Fibroblast of skin of scalp (primary cell): ENCODE measurements at regions not wholly inside any gene's neighbourhood (a gene's known extent, or its start where the extent isn't known, plus 50 kb on each side); places are given as distances from the start of the nearest gene placed in this dataset.

Experiments used
- DNase-seq: peaks from one replicate; pipeline ENCODE4 v3.0.0-alpha.2; 2013

DNA sequence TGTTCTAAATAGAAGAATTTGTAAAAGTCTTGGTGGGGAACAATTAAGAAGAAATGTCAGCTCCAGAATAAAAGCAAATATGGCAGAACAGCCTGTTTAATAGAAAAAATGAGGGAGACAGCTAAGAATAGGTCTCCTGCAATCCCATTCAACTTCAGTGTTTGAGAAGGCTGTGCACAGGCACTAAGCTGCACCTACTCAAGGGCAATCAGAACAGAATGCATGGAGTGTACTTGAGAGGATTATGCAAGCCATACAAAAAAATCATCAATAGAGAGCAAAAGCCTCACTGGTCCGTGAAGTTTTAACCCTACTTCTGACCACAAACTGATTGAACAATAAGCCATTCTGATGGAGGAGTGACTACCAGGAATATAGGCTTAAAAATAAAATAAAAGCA, 690.7 kb upstream of the PCDH15 start:
- no peak for DNase-seq

DNA sequence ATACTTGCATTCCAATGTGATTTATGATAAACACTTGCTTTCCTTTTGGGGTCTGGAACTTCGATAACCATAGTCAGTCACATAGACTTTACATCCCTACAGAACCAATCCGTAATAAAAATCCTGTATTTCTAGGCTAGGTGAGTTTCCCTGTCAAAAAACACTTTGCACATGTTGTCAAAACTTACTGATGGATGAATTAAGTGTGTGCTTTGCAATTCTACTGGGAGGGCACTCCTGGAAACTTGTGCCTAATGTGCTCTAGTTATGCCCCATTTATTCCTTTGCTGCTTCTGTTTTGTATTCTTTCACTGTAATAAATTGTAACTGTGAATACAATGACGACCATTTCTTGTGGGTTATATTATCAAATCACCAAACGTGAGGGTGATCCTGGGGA, 684.8 kb upstream of the PCDH15 start:
- DNase-seq, result no peak

DNA sequence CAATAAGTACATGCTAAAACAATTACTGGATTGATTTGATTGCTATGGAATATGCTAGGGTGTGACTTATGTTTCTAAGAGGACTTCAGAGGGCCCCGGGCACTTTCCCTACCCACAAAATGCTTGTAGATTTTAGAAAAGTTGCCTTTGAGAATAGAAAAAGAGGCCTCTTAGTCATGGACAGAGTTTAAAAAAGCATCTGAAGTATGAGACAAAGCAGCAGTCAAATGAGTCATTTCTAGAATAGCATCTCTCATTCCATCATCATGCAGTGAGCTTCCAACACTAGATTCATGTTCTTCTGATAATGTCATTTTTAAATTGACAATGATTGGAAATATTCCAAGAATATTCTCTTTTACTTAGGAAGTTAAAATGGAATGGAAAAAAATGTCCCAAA, 675.1 kb upstream of the PCDH15 start:
- DNase-seq, result peak; percentile 16

DNA sequence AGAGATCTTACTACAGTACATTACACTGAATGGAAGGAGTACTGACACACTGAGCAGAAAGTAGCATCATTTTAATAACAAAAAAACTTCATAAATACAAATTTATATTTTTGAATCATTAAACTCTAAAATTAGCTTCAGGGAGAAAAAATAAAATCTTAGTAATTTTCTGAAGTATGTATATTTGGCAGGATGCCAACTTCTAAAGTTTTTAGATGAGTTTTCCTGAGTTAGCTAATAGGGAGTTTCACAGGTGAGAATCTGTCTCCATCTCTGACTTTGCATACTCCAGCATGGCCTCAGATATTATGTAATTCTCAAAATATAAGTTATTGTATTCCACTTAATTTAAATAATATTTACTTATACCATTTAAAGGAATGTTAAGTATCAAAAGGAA, 673.2 kb upstream of the PCDH15 start:
- no peak for DNase-seq

DNA sequence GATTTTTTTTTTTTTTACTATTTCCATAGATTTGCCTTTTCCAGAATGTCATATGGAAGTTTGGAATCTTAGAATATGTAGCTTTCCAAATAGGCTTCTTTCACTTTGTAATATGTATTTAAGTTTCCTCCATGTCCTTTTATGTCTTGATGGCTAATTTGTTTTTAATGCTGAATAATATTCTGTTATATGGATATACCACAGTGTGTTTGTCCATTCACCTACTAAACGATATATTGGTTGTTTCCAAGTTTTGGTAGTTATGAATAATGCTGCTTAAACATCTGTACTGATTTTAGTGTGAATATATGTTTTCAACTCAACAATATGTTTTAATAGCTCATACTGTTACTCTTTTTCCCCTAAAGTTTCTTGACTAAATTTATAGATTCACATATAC, 669.8 kb upstream of the PCDH15 start:
- DNase-seq, result no peak

DNA sequence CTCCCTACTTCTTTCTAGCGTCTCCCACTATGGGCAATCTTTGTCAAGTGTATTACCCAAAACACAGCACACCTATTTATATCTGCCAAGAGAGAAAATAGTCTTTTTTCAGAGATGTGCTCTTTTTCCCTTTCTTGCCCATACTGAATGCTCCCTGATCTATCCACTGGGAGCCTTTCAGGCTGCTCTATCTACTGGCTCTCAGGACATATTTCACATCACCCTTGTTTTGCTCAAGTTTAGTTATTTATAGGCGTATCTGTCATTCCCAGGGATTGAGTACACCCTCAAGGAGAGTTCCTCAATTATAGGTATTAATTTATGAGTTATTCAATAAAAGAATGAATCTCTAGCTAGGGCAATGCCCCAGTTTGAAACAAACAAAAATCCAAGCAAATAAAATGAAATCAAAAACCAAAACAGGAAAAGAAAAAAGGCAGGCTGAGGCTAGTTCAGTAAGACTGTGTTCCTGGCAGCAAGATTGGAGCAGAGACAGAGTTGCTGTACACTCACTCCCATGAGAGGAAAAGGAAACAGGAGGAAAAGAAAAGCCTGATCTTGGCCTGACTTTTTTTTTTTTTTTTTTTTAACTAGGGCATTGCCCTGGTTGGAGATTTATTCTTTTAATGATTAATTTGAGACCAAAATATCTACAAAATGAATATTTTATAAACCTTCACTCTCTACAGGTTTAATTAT, 665.9 kb upstream of the PCDH15 start:
- no peak for DNase-seq

DNA sequence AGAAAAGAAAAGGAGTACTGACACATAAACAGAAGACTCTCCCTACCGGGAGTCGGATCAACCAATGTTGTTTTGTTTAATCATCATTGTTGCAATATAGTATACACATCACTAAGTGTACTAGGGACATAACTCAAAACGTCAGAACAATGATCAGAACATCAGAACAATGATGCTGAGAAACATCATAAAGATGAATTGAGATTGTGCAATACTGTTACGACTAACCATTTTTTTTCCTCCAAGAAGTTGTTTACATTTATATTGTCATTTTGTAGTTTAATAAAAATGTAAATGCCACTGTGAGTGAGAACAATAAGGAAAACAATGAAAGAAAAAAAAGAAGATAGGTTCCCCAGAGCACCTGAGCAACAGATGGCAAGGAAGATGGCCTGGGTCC, 663.1 kb upstream of the PCDH15 start:
- no peak for DNase-seq

DNA sequence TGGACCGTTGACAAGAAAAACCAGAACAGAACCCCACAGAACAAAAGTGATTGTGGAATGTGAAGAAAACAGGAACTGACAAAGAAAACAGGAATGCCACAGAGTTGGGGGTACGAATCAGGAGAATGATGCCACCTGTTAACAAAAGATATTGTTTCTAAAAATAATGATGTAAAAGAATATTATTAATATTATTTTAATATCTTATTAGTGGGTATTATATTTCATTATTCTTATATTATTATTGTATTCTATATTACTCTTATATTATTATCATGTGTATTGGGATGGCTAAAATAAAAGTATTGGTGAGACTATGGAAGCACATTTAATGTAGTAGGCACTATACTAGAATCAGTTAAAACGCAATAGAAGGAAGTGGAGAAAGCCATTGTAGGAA, 659.0 kb upstream of the PCDH15 start:
- DNase-seq, result no peak

DNA sequence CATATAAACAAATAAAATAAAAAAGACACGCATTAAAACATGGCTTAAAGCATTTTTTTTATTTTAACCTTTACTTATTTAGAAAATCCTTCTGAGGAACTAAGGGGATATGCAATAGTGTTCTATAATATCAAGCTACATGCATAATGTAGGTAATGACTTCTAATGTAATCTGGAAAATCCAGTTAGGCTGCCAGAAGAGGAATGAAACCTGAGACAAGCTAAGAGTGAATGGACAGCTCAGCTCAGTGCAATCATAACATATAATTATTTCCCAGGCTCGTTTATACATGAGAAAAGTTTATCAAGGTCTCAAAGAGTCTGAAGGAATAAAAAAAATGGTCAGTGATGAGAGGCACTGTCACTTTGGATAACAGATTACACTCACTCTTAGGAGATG, 649.0 kb upstream of the PCDH15 start:
- no peak for DNase-seq

DNA sequence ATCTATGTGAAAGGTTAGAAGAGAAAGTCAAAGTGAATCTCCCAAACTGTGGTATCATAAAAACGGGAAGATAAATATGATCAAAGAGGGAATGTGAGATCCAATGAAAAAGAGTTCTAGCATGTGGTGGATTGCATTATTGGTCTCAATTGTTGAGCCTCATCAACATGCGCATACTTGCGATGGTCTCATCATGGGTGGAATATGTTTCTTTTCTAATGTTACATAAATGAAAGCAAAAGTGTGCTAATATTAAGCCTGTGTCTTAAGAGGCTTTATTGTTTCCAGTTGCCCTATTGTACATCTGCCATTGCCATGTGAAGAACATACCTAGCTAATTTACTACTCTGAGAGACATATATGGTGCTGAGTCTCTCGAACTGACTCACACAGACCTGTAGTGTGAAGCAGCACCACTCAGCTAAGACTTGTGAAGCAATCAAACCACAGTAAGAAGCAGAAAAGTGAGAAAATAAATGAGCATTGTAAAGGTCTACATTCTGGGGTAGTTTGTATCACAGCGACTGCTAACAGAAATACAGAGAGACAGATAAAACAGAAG, 645.5 kb upstream of the PCDH15 start:
- DNase-seq, result no peak

DNA sequence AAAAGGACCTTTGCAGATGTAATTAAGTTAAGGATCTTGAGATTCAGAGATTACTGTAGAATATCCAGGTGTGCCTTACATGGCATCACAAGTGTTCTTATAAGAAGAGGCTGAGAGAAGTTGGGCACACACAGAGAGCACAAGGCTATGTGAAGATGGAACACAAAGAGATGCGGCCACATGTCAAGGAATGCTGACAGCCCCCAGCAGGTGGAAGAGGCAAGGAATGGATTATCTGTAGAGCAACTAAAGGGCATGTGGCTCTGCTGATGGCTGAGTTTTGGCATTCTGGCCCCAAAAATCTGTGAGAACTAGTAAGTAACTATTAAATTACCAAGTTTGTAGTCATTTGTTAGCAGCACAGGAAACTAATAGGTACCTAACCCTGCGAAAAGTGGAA, 640.7 kb upstream of the PCDH15 start:
- no peak for DNase-seq

DNA sequence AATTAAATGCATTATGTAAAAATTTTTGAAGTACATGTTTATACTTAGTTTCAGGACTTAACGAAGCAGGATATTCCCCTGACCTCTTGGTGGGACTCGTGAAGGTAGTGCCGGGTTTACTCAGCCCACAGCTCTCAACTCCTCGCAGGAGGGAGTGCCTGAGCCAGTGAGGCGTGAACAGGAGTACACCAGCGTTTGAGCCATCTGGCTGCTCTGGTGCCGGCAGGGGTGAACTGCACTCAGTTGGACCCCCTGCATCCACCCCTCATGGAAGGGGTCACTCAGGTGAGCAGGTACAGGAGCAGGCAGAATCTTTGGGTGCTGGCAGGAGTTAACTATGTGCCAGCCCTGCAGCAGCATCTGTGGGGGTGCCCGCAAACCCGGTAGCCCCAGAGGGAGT, 625.1 kb upstream of the PCDH15 start:
- no peak for DNase-seq

DNA sequence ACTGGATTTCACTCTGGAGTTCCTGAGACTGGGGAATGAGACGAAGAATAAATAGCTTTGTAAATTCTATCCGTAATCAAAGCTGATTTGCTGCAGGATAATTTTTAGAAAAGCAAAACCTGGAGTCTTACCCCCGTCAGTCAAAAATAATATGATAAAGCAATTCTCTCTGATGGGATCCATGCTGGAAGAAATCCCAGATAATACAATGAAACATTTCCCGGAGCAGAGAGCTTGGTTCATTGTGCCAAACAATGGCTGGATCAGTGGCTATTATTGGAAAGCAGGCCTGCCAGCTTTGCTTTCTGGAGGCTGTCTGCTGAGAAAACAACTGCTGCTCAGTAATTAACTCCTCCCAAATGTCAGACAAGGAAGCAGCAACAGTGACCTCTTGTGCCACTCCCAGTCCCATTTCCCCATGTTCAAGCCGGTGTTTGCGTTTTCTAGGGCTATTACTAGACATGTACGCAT, 609.4 kb upstream of the PCDH15 start:
- peak; percentile 43 for DNase-seq

DNA sequence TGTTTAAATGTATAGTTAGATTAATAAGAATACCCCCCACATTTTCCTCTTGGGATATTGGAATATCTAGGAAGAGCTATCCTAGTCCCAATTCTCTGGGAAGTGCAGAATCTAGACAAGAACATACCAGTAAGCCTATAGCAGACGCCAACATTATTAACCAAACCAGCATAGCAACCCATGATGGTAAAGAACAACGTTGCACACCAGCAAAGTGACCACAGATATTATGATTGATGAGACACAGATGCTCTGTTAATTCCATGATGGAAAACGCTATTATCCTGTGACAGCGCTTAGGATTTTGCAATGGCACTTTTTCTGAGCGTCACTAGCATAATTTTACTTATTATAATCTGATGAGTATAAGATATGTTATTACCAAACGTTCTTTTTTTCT, 603.1 kb upstream of the PCDH15 start:
- no peak for DNase-seq

DNA sequence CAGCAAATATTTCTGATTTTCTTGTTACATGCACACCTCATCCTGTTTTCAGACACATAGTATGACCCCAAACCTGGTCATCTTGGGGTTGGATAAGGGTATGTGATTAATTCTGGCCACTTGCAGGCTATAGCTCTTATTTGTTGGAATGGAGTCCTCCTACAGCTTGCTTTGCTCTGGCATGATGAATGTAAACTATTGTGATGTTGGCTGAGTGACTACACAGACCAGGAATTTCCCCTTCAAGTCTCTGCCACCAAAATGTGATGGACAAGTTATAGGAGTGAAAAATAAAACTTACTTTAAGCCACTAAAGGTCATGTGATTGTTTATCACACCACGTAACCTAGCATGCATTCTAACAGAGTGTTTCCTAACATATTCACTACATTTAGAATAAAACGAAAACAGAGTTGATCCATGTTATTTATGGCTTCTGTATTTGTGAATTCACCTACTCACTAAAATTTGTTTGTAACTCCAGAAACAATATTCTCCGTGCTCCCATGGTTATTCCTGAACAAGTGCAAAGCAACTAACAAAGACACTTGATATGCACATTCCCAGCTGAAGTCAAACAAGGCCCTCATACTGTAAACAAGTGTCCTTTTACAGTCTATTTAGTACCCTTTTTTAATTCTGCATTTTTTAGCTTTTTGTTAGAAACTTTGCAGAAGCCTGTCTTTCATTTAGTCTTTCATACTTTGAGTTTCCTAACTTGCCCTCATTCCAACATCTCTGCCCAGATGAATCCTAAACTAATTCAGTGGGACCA, 599.2 kb upstream of the PCDH15 start:
- peak; percentile 49 for DNase-seq

DNA sequence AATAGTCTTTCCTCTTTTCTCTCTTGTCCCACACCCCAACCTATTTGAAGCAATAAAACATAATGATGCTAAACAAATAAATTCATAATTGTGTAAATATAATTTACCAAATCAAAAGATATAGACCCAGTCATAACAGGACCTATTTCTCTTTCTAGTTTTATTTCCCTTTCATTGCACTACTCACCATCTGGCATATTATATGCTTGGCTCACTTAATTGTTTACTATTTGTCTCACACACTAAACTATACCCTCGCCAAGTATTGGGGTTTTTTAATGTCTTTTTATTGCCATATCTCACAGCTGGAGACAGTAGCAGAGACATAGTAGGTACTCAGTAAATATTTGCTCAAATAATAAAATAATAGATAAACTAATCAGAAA, 597.5 kb upstream of the PCDH15 start:
- DNase-seq, result no peak

DNA sequence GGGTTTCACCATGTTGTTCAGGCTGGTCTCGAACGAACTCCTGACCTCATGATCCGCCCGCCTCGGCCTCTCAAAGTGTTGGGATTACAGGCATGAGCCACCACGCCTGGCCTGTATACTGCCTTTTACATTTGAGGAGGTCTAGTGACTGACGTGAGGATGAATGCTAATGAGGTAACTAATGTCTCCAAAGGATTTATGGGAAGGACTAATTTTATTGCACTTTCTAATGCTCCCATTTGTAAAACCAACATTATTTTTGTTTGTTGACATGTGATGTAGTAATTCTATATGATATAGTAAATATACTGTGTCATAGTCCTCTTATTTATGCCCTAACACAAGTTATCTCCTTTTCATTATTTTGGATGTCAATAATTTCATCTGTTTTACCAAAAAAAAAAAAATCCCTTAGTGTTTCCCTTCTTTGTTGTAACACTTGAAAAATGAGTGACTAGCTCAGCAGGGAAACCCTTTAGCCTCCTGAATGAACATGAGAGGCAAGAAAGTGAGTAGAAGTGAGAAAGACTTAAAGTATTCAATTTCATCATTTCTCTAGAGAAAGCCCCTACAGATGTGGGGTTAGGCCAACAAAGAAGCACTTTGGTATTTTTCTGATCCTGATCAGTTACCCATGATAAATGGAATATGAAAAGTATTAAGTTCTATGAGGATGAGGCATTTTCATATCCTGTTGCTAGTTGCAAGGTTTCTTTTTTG, 596.9 kb upstream of the PCDH15 start:
- peak; percentile 57 for DNase-seq

DNA sequence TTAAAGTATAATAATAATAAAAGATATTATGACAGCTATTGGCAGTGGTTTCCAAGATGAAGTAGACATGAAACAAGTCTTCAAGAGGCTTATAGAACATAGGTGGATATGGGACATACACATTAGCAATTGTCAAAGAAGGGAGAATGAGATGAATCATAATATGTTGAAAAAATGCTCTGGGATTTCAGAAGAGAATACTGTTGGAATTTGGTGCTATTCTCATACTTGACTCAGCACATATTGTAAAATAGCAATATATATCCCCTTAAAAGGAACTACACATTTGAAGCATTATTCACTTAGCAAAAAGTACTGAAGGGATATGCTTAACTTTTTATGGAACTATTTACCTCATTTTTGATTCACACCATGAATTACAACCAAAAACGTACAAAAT, 577.2 kb upstream of the PCDH15 start:
- DNase-seq, result peak; percentile 51

DNA sequence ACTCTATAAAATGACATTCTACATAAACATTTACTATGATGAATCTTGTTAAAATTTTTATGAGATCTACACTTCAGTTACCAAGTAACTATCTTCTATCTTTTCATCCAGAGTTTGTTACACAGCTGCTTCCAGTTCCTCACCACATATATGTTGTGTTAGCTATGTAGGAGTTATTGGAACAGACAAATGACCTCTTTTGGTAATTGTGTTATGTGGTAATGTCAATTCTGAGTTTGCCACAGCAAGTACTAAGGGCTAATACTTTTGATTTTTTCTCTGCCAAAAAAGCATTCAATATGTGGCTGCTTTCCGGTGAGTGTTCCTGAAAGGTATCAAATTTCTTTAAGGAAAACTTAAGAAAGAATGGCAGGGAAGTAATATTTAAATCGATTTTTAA, 573.9 kb upstream of the PCDH15 start:
- peak; percentile 27 for DNase-seq

DNA sequence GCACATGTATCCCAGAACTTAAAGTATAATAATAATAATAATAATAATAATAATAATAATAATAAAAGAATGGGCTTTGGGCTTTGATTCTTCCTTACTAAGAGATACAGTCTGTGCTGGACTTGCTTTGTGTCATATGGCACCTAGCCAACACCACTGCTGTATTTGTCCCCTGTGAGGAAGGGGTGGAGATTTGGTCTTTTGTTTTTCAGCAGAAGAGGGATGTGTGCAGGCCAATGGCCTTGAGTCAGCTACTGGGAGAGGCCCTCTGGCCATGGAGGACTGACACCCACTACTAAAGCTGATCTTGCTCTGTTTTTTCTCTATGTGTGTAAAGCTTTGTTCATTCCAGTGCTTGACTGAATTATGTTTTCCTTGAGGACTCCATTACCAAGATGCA, 573.0 kb upstream of the PCDH15 start:
- DNase-seq, result peak; percentile 40

DNA sequence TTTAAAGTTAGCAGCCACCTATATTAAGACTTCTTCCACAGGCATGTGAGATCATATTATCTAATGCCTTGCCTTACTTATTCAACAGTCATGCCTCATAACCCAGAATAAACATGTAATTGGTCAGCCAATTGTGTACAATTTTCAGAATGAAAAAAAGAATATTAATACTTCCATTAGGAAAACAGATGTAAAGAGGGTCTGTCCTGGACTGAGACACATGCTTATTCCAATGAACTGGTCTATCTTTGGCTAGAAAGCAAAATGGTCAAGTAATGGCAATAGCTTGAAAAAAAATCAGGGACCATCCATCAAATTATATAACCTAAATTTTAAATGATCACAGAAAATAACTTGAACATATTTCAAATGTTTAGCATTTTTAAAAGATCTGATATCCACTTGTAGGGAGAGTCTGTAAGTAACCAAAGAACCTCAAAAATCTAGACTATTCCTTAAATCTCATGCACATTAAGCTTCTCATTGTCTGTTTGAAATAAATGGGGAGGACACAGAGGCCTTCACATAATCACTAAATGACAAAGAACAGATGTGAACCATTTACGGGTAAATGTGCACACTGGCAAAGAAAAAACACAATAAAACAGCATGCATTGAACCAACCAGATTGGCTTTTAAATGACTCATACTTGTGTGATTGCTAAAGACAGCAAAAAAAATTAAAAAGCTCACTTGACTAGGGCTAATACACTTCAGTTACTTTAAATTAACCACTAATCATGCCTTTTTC, 568.8 kb upstream of the PCDH15 start:
- peak; percentile 86 for DNase-seq

DNA sequence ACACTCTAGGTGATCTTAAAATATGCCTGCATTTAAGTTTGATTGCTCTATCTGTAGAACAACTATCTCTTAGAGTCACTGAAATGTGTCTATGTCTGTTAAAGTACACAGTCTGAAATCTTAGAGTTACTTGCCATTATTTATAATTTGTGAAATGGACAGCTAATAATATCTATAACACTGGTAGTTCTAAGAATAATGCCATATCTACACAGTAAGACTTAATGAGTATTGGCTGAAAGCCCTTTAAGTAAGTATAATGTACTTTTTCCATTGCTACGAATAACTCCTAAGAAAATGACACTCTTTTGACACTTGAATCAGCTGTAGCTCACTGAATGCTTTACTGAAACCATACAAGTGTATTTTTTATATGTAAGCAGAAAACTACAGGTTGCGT, 567.4 kb upstream of the PCDH15 start:
- no peak for DNase-seq

DNA sequence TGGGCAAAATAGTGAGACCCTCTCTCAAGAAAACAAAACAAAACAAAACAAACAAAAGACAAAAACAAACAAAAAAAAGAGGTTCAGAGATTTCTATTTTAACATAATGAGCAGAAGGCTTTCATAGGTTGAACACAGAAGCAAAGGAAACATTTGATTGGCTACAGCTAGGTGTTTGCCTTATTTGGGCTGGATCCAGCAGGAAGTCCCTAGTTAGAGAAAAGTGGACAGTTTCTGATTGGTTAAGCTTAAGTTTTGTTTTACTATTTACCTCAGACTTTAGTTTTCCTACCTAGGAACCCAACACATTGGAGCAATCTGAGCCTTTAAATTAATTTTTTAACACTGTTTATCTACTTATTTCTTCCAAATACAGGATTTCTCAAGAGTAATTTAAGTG, 566.5 kb upstream of the PCDH15 start:
- DNase-seq, result no peak
